Left lung (tissue), 4 donors: ENCODE measurements at regions not wholly inside any gene's neighbourhood (a gene's known extent, or its start where the extent isn't known, plus 50 kb on each side); places are given as distances from the start of the nearest gene placed in this dataset.

Experiments used
- ATAC-seq: fragments of 200-7000 bp; cut with Tn5 transposase; one replicate; pipeline ENCODE4 v1.9.1; 2020; ENCODE audit warnings: moderate library complexity
- DNase-seq, 4 donors: peaks; one replicate each; pipeline ENCODE4 v3.0.0-alpha.2; 2013 to 2020
- H3K27ac ChIP-seq, 2 donors: fragments of 200-600 bp; sonication (generic) in 1 of 2; one replicate each; pipeline versions ENCODE4 v1.5.0 to v1.8.0; 2020 to 2021
- H3K27me3 ChIP-seq, 2 donors: fragments of 200-600 bp; sonication (generic) in 1 of 2; one replicate each; pipeline versions ENCODE4 v1.5.0 to v1.8.0; 2020 to 2021
- H3K36me3 ChIP-seq, 2 donors: fragments of 200-600 bp; sonication (generic) in 1 of 2; one replicate each; pipeline versions ENCODE4 v1.5.0 to v1.8.0; 2020 to 2021
- H3K4me1 ChIP-seq, 2 donors: fragments of 200-600 bp; one replicate each; pipeline ENCODE4 v1.8.0; 2021
- H3K4me3 ChIP-seq, 2 donors: fragments of 200-600 bp; sonication (generic) in 1 of 2; one replicate each; pipeline versions ENCODE4 v1.5.0 to v1.8.0; 2020 to 2021; ENCODE audit warnings: mild to moderate bottlenecking in 1 of 2
- H3K9me3 ChIP-seq, 2 donors: fragments of 200-600 bp; sonication (generic) in 1 of 2; one replicate each; pipeline versions ENCODE4 v1.5.0 to v1.8.0; 2020 to 2021
- intact Hi-C, 2 donors: fragments of 100-400 bp; cut with DNase I; formaldehyde crosslinking; loops; one replicate each; pipeline versions ENCODE4 v1.11.2 to v1.14.2; 2022
- TF ChIP-seq, protein P1 (sequence below), 2 donors: fragments of 200-600 bp; sonication (generic) in 1 of 2; IDR thresholded peaks; one replicate each; pipeline versions ENCODE4 v1.5.0 to v1.8.0; 2021; ENCODE audit warnings: antibody characterized with exemption in 2 of 2
- donor health status: DM: no; HTN: yes; CAD: no.
- donor health status: DM: no; HTN: no; CAD: no.

DNA sequence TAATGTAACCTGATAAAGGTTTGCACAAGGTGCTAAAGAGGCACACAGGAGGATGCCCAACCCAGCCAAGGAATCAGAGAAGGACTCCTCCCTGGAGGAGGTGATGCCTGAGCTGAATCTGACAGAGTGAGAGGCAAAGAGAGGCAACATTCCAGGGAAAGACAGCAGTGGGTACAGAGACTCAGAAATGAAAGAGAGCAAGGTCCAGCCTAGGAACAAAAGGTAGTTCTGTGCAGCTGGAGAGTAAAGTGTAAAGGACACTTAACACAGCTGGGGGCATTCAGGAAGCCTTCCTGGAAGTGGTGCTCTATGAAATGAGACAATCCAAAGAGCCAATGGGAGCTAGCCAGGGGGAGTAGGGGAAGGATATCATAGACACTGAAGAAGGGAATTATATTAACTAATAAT, 181.0 kb upstream of the GLI2 start:
- Histone ChIP-seq H3K27me3 (no peaks in the 10 kb centered on the region), H3K9me3 (no peaks in the 10 kb centered on the region), H3K4me1 (peaks cover 4 to 7% of the 10 kb centered on the region in 2 donors), H3K27ac (no peak overlapping the region), H3K36me3 (no peaks in the 10 kb centered on the region), H3K4me3 (no peak overlapping the region)
- TF ChIP-seq, protein P1, sequence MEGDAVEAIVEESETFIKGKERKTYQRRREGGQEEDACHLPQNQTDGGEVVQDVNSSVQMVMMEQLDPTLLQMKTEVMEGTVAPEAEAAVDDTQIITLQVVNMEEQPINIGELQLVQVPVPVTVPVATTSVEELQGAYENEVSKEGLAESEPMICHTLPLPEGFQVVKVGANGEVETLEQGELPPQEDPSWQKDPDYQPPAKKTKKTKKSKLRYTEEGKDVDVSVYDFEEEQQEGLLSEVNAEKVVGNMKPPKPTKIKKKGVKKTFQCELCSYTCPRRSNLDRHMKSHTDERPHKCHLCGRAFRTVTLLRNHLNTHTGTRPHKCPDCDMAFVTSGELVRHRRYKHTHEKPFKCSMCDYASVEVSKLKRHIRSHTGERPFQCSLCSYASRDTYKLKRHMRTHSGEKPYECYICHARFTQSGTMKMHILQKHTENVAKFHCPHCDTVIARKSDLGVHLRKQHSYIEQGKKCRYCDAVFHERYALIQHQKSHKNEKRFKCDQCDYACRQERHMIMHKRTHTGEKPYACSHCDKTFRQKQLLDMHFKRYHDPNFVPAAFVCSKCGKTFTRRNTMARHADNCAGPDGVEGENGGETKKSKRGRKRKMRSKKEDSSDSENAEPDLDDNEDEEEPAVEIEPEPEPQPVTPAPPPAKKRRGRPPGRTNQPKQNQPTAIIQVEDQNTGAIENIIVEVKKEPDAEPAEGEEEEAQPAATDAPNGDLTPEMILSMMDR (IDR thresholded peaks at IDR 0.05): no peak
- DNase-seq: no peak
- intact Hi-C loops: no loop called here
- ATAC-seq: no peak

DNA sequence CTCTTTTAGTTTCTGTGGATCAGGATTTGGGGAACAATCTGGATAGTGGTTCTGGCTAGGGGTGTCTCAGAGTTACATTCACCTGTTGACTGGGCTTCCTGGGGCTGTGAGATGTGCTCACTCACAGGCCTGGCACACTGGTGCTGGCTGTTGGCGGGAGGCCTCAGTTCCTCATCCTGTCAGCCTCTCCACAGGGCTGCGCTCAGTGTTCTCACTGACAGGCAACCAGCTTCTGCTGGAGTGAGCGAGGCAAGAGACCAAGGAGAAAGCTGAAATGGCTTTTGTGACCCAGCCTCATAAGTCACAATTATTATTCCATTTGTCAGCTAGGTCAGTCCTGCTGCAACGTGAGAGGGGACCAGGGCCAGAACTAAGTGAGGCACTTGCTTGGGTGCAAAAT, 180.6 kb upstream of the GLI2 start:
- Histone ChIP-seq H3K36me3 (no peaks in the 10 kb centered on the region), H3K27ac (no peak overlapping the region), H3K9me3 (no peaks in the 10 kb centered on the region), H3K4me3 (no peak overlapping the region), H3K27me3 (no peaks in the 10 kb centered on the region), H3K4me1 (peaks cover 4 to 7% of the 10 kb centered on the region in 2 donors)
- ATAC-seq: no peak
- TF ChIP-seq, protein P1 (IDR thresholded peaks at IDR 0.05): no peak
- DNase-seq: peak in 1 of 4 donors; percentile 15
- intact Hi-C loops: no loop called here

DNA sequence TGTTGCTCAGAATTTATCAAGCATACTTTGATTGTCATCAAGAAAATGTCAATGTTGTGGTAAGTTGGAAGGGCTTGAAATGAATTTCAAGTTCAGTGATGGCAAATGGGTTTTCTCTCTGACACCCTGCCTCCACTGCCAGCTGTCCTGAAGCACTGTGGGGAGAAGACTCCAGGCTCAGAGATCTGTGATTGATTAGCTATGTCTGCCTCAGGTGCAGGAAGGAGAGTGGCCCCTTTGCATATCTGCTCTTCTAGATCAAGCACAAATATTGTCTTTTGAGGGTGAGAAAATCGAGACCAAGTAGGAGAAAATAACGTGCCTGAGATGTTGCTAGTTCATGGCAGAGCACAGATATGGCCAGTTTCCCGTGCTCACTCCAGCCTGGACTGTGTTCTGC, 178.8 kb upstream of the GLI2 start:
- H3K27me3 ChIP-seq: no peaks in the 10 kb centered on the region
- H3K4me3 ChIP-seq: no peak overlapping the region
- no peak overlapping the region for H3K27ac ChIP-seq
- ATAC-seq: no peak
- H3K36me3 ChIP-seq: no peaks in the 10 kb centered on the region
- TF ChIP-seq, protein P1 (IDR thresholded peaks at IDR 0.05): no peak
- no peaks in the 10 kb centered on the region for H3K9me3 ChIP-seq
- intact Hi-C loops: no loop called here
- DNase-seq: peak in 1 of 4 donors; percentile 3
- H3K4me1 ChIP-seq: peaks cover 4 to 7% of the 10 kb centered on the region in 2 donors

DNA sequence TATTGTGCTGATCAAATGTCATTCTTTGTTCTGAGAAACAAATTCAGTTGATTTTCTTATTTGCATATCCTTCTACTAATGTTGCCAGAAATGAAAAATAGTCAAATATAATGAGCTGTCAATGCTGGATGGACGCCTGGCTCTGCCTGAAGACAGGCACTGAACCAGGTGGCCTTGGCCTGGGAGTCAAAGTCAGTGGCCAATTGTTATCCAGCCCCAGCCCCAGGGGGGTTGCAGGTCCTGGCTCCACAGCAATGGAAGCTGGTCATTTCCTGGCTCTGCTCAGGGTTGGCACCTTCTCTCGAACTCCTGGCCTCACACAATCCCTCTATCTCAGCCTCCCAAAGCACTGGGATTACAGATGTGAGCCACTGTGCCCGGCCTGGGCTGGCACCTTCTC, 176.8 kb upstream of the GLI2 start:
- no peak for ATAC-seq

DNA sequence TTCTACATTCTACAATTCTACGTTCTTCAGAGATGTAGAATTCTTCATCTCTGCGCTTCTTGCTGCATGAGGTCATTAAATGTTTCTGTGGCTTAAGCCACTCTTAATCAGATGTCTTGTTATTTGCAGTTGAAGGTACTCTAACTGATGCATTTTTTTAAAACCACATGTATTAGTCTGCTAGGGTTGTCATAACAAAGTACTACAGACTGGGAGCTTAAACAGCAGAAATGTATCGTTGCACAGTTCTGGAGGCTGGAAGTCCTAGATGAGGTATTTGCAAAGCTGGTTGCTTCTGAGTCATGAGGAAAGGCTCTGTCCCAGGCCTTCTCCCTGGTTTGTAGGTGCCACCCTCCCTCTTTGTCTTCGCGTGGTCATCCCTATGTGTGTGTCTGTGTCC, 176.3 kb upstream of the GLI2 start:
- Histone ChIP-seq H3K27ac (peak overlapping the region in 1 of 2 donors; percentile 39), H3K27me3 (no peaks in the 10 kb centered on the region), H3K9me3 (no peaks in the 10 kb centered on the region), H3K4me3 (no peak overlapping the region), H3K36me3 (no peaks in the 10 kb centered on the region), H3K4me1 (no peaks in the 10 kb centered on the region)
- intact Hi-C loops: no loop called here
- DNase-seq (no peak), ATAC-seq (peak; percentile 81)
- TF ChIP-seq, protein P1 (IDR thresholded peaks at IDR 0.05): no peak

More for the DNA sequence above, 176.8 kb upstream of the GLI2 start:
- Histone ChIP-seq H3K36me3 (no peaks in the 10 kb centered on the region), H3K27me3 (no peaks in the 10 kb centered on the region), H3K4me1 (no peaks in the 10 kb centered on the region), H3K4me3 (no peak overlapping the region), H3K27ac (peak overlapping the region in 1 of 2 donors; percentile 39), H3K9me3 (no peaks in the 10 kb centered on the region)
- no peak for DNase-seq
- TF ChIP-seq, protein P1 (IDR thresholded peaks at IDR 0.05): no peak
- intact Hi-C loops: no loop called here
